Activated CD4-positive, alpha-beta memory T cell treated with anti-CD3 and anti-CD28 coated beads, Interleukin-2, amount 10 ng/mL, durations not matched to agents 7 days and 5 days (primary cell): ENCODE measurements at regions not wholly inside any gene's neighbourhood (a gene's known extent, or its start where the extent isn't known, plus 50 kb on each side); places are given as distances from the start of the nearest gene placed in this dataset.

ENCODE experiments used
- CTCF ChIA-PET: fragments of 350-600 bp; sonication (Branson Sonifier 250); formaldehyde crosslinking; loops from one replicate; lab custom pipeline; 2021; ENCODE audit warnings: antibody characterized with exemption, inconsistent platforms; lab: Charles Lee
- POLR2A ChIA-PET: fragments of 350-600 bp; sonication (Branson Sonifier 250); formaldehyde crosslinking; loops from one replicate; lab custom pipeline; 2021; ENCODE audit warnings: antibody characterized with exemption; lab: Charles Lee
- DNase-seq: peaks from one replicate; pipeline ENCODE4 v3.0.0-alpha.2; 2020
- H3K27ac Mint-ChIP-seq: one replicate; pipeline ENCODE4 v1.8.0; 2021; ENCODE audit warnings: mild to moderate bottlenecking, mixed read lengths
- H3K27me3 Mint-ChIP-seq: one replicate; pipeline ENCODE4 v1.8.0; 2021; ENCODE audit warnings: mixed read lengths
- H3K36me3 Mint-ChIP-seq: one replicate; pipeline ENCODE4 v1.8.0; 2021; ENCODE audit warnings: low read depth, mixed read lengths
- H3K4me1 Mint-ChIP-seq: one replicate; pipeline ENCODE4 v1.8.0; 2021; ENCODE audit warnings: mixed read lengths
- H3K4me3 Mint-ChIP-seq: one replicate; pipeline ENCODE4 v1.8.0; 2021; ENCODE audit warnings: mild to moderate bottlenecking, mixed read lengths
- H3K9me3 Mint-ChIP-seq: one replicate; pipeline ENCODE4 v1.8.0; 2021; ENCODE audit warnings: mixed read lengths

DNA sequence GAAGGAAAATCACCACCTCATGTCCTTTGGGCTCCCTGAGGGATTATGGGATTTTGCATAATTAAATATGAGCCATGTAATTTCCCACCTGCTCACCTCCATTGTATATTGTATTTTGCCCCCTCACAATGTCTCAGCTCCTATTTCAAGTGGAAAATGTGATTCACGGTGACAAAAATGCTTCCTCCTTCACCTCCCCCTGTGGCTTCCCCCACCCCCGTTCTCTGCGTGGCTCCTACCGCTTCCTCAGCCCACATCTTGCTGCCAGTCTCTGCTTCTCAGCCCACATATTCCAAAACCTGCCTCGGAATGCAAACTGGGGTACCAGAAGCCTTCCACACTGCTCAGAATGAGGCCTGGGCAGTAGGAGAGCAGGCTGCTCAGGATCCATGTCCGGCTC is 394.5 kb upstream of the C16orf82 start:
- Mint-ChIP-seq H3K27ac (no peak overlapping the region), H3K9me3 (peaks cover 3% of the 10 kb centered on the region), H3K36me3 (no peaks in the 10 kb centered on the region), H3K4me3 (no peak overlapping the region), H3K4me1 (no peaks in the 10 kb centered on the region), H3K27me3 (no peaks in the 10 kb centered on the region)
- ChIA-PET CTCF (no interaction called here), POLR2A (no interaction called here)
- DNase-seq: no peak

DNA sequence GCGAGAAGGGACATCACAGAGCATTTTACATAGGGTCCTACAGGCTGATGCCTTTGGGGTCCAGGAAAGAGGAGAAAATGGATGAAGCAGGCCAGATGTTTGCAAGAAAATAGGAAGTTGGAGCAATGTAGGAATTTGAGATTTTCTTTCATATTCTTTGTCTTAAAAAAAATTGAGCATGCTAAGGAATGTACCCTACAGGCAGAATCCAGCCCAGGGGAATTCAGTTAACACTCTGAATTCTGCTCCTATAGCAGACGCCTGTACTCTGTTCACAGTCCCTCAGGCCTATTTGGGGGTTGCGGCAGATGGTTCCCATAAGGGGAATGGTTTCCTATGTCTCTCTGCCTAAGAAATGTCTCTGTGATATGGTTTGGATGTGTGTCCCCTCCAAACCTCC is 393.7 kb upstream of the C16orf82 start:
- no peaks in the 10 kb centered on the region for H3K27me3 Mint-ChIP-seq
- no peak for DNase-seq
- H3K9me3 Mint-ChIP-seq: peaks cover 3% of the 10 kb centered on the region
- no peak overlapping the region for H3K4me3 Mint-ChIP-seq
- CTCF ChIA-PET: no interaction called here
- H3K36me3 Mint-ChIP-seq: no peaks in the 10 kb centered on the region
- H3K4me1 Mint-ChIP-seq: no peaks in the 10 kb centered on the region
- no peak overlapping the region for H3K27ac Mint-ChIP-seq
- POLR2A ChIA-PET: no interaction called here

DNA sequence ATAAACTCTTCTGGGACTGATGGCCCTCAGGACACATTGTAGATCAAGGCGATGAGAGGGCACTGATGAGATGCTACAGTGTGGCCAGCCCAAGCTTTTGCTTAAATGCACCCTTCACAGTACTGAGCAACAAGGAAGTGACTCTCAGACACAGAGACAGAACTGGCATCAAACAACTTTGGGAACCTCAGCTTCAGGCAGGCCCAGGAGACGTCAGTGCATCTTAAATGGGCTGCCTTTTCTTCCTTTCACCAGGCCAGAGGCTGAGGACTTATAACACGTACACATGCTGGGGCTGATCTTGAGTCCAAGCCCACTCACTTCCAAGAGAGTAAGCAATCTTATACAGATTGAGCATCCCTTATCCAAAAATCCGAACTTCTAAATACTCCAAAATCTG is 386.1 kb upstream of the C16orf82 start:
- H3K27me3 Mint-ChIP-seq: no peaks in the 10 kb centered on the region
- no peak overlapping the region for H3K27ac Mint-ChIP-seq
- DNase-seq: no peak
- ChIA-PET CTCF (no interaction called here), POLR2A (no interaction called here)
- no peaks in the 10 kb centered on the region for H3K9me3 Mint-ChIP-seq
- H3K36me3 Mint-ChIP-seq: no peaks in the 10 kb centered on the region
- H3K4me1 Mint-ChIP-seq: no peaks in the 10 kb centered on the region
- H3K4me3 Mint-ChIP-seq: no peak overlapping the region

DNA sequence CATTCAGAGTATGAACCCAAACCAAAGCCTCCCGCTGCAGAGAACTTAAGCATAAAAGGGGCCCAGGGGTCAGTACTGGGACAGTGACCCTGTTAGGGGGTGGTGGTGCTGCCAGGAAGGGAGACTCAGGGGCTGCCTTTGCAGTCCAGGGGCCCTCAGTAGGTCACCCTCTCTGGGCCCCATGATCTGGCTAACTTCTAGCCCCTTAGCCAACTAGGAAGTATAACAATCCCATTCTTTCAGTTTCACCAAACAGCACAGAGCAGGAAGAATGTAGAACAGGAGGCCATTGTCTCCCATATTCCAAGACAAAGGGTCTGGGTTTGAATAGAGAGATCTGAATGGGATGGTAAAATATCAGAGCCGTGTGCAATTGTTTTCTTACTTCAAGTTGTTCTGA is 378.6 kb upstream of the C16orf82 start:
- ChIA-PET CTCF (no interaction called here), POLR2A (no interaction called here)
- Mint-ChIP-seq H3K9me3 (peaks cover 3% of the 10 kb centered on the region), H3K27ac (no peak overlapping the region), H3K36me3 (no peaks in the 10 kb centered on the region), H3K4me3 (no peak overlapping the region), H3K4me1 (no peaks in the 10 kb centered on the region), H3K27me3 (no peaks in the 10 kb centered on the region)
- no peak for DNase-seq

DNA sequence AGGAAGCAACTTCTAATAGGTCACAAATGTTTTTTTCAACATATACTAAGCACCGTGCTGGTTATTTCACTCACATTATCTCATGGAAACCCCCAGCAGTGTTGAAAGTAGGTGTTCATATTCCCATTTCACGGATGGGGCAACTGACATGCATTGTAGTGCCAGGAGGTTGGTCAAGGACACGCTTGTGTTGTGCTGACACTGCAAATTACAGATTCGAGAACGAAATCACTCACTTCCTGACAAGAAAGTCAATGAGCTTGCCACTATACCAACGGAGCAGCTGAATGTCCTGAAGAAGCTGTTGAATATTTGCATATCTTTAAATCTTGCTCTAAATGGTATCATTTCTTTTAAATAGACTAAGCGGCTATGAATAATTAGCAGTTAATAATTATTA is 378.0 kb upstream of the C16orf82 start:
- no peak for DNase-seq
- Mint-ChIP-seq H3K27ac (no peak overlapping the region), H3K36me3 (no peaks in the 10 kb centered on the region), H3K27me3 (no peaks in the 10 kb centered on the region), H3K9me3 (peaks cover 3% of the 10 kb centered on the region), H3K4me1 (no peaks in the 10 kb centered on the region), H3K4me3 (no peak overlapping the region)
- POLR2A ChIA-PET: no interaction called here
- CTCF ChIA-PET: no interaction called here

DNA sequence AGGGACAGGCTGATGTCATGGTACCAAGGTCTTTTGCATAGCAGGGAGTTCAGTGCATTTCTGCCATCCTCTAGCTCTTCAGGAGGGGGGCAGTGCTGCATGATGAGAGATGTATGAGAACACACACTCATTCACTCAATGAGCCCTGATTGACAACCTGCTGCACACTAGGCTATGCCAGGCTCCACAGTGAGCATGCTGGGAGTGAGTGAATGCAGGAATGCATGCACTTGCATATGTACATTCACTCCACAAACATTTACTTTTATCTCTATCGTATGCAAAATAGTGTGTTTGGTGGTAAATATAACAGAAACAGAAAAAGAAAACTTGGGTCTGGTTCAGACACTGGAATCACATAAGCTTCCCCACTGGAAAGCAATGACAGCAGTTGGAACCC is 374.1 kb upstream of the C16orf82 start:
- ChIA-PET POLR2A (no interaction called here), CTCF (no interaction called here)
- no peak for DNase-seq
- Mint-ChIP-seq H3K27me3 (no peaks in the 10 kb centered on the region), H3K9me3 (peaks cover 3% of the 10 kb centered on the region), H3K36me3 (no peaks in the 10 kb centered on the region), H3K4me1 (no peaks in the 10 kb centered on the region), H3K27ac (no peak overlapping the region), H3K4me3 (no peak overlapping the region)

DNA sequence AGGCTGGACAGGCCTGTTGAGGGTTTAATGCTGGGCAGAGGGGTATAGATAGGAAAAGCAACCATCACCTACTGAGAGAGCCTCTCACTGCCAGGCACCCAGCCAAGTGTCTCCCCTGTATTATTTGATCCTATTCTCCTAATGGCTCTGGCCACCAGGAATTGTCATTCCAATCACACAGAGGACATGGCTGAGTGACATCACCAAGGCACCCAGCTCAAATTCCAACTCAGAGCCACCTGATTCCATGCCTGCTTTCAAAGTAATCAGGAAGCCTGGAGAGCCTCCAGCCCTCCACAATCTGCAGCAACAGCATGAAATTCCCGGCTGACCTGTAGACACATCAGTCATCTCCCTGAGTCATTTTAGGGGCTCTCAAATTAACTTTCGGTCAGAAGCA is 368.9 kb upstream of the C16orf82 start:
- no peaks in the 10 kb centered on the region for H3K9me3 Mint-ChIP-seq
- ChIA-PET POLR2A (no interaction called here), CTCF (no interaction called here)
- no peaks in the 10 kb centered on the region for H3K4me1 Mint-ChIP-seq
- DNase-seq: no peak
- H3K27ac Mint-ChIP-seq: no peak overlapping the region
- H3K4me3 Mint-ChIP-seq: no peak overlapping the region
- no peaks in the 10 kb centered on the region for H3K36me3 Mint-ChIP-seq
- no peaks in the 10 kb centered on the region for H3K27me3 Mint-ChIP-seq

DNA sequence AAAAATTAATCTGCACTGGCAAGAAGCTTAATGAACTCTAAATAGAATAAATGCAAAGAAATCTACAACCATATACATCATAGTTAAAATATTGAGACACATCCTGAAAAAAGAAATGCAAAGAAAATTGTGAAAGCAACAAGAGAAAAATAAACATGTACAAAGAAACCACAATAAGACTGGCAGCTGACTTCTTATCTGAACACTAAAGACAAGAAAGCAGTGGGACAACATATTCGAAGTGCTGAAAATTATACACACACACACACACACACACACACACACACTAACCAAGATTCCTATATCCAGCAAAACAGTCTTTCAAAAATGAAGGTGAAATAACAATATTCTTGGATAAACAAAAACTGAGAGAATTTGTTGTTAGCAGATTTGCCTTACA is 366.5 kb upstream of the C16orf82 start:
- no peak for DNase-seq
- Mint-ChIP-seq H3K4me3 (no peak overlapping the region), H3K4me1 (no peaks in the 10 kb centered on the region), H3K27me3 (no peaks in the 10 kb centered on the region), H3K36me3 (no peaks in the 10 kb centered on the region), H3K27ac (no peak overlapping the region), H3K9me3 (no peaks in the 10 kb centered on the region)
- ChIA-PET CTCF (no interaction called here), POLR2A (interaction anchor here (0.6 kb wide), 1 partner anchor 554 kb away, joined by 4 read pairs; no protein-coding TSS in a partner anchor)

DNA sequence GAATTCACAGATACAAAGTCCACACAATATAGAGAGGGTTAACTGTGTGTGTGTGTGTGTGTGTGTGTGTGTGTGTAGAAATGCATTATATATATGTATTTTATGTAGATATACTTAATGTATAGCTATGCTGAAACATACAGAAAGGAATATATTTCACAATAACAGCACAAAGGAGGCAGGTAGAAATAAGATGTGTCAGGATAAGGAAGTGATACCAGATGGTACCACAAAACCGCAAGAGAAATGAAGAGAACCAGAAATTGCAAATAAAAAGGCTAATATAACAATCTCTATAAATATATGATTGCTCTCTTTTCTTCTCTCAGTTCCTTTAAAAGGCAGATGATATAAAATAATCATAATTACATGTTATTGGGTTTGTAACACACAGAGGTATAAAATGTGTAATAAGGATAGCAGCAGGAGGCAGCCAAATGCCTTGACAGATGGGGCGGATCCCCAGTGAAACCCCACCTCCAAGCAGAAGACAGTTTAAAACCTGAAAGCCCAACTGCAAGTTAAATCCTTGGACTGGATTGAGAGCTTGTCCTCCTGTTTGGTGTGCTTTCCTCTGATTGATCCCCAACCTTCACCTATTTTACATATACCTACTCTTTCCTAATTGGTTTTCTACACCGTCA is 365.4 kb upstream of the C16orf82 start:
- Mint-ChIP-seq H3K27me3 (no peaks in the 10 kb centered on the region), H3K4me1 (no peaks in the 10 kb centered on the region), H3K27ac (no peak overlapping the region), H3K4me3 (no peak overlapping the region), H3K9me3 (no peaks in the 10 kb centered on the region), H3K36me3 (no peaks in the 10 kb centered on the region)
- ChIA-PET POLR2A (no interaction called here), CTCF (no interaction called here)
- DNase-seq: no peak

DNA sequence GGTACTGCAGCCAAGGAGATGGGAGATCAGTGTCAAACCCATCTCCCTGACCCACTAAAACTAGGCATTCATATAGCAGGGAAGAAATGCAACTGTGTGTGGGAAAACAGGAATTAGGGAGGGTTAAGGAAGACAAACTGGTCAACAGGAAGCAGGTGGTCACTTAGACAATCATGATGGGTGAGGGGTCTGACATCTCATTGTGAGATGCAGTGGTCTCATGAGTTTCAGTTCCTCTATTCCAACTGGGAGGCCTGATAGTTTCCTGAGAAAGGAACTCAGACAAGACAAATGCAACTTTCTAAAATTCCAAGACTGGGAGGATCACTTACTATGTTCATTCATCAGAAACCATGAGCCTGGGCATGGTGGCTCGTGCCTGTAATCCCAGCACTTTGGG is 361.4 kb upstream of the C16orf82 start:
- no peak overlapping the region for H3K4me3 Mint-ChIP-seq
- H3K27me3 Mint-ChIP-seq: no peaks in the 10 kb centered on the region
- no peaks in the 10 kb centered on the region for H3K9me3 Mint-ChIP-seq
- DNase-seq: no peak
- ChIA-PET CTCF (no interaction called here), POLR2A (no interaction called here)
- H3K27ac Mint-ChIP-seq: no peak overlapping the region
- no peaks in the 10 kb centered on the region for H3K36me3 Mint-ChIP-seq
- no peaks in the 10 kb centered on the region for H3K4me1 Mint-ChIP-seq

DNA sequence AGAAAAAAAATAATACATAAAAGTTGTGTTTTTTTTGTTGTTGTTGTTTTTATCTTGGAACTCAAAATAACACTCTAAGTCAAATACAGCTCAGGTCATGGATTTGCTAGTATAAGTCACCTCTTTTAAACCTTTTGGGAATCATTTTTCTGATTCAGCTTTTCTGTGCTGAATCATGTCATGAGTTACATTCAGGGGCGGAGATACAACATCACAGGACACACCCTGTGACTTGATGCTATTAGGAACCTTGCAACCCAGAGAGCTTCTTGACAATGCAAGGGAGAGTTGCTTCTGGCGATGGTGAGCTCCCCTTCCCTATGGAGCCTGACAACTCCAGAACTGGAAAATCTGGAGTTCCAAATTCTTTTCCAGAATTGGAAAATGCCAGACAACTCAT is 358.3 kb upstream of the C16orf82 start:
- H3K27ac Mint-ChIP-seq: no peak overlapping the region
- no peaks in the 10 kb centered on the region for H3K9me3 Mint-ChIP-seq
- DNase-seq: no peak
- H3K4me1 Mint-ChIP-seq: no peaks in the 10 kb centered on the region
- H3K27me3 Mint-ChIP-seq: no peaks in the 10 kb centered on the region
- ChIA-PET POLR2A (no interaction called here), CTCF (no interaction called here)
- H3K4me3 Mint-ChIP-seq: no peak overlapping the region
- H3K36me3 Mint-ChIP-seq: no peaks in the 10 kb centered on the region

DNA sequence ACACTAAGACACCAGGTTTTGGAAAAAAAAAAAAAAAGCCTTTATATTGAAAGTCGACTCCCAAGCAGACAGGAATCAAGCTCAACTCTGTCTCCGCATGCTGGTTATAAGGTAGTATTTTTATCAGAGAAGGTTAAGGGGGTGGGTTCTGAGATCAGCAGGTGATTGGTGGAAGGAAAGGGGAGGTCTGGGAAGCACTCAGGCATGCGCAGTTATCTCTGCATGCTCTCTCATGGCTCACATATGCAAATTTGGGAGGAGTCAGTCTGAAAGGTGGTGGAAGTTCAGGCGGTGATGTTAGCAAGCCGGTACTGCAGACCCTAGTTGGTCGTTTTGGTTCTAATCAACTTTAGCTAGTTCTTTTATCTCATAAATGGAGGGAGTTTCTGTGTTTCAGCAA is 357.6 kb upstream of the C16orf82 start:
- no peaks in the 10 kb centered on the region for H3K36me3 Mint-ChIP-seq
- DNase-seq: no peak
- no peak overlapping the region for H3K27ac Mint-ChIP-seq
- H3K9me3 Mint-ChIP-seq: no peaks in the 10 kb centered on the region
- no peaks in the 10 kb centered on the region for H3K4me1 Mint-ChIP-seq
- ChIA-PET POLR2A (no interaction called here), CTCF (no interaction called here)
- H3K4me3 Mint-ChIP-seq: no peak overlapping the region
- no peaks in the 10 kb centered on the region for H3K27me3 Mint-ChIP-seq

DNA sequence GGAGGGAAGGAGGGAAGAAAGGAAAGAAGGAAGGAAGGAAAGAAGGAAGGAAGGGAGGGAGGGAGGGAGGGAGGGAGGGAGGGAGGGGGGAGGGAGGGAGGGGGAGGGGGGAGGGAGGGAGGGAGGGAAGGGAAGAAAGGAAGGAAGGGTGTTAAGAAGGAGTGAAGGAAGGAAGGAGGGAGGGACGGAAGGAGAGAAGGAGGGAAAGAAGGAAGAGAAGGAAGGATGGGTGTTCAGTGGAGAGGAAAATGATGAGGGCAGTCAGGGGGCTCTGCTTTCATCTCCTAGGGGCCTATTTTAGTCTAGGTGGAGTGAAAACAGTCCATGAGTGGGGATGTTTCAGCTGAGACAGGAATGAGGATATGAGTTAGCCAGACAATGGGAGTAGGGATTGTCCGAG is 357.0 kb upstream of the C16orf82 start:
- DNase-seq: no peak
- Mint-ChIP-seq H3K27me3 (no peaks in the 10 kb centered on the region), H3K4me1 (no peaks in the 10 kb centered on the region), H3K9me3 (no peaks in the 10 kb centered on the region), H3K4me3 (no peak overlapping the region), H3K36me3 (no peaks in the 10 kb centered on the region), H3K27ac (no peak overlapping the region)
- POLR2A ChIA-PET: no interaction called here
- CTCF ChIA-PET: no interaction called here

DNA sequence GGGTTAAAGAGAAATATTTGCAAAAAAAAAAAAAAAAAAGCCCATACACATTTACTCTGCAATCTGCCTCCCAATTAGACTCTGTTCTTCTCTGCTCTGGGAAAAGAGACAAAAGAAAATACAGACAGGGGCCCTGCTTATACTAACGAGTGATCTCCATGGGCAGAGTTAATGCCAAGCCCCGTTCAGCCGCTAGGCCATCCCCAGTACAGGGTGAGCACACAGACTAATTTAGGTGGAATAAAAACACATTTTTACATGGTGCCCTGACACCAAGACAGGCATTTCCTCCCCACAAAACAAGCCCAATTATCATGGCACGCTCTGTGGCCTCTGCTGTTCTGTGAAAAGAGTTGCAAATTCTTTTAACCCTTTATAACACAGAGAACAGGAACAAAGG is 356.3 kb upstream of the C16orf82 start:
- H3K9me3 Mint-ChIP-seq: no peaks in the 10 kb centered on the region
- ChIA-PET CTCF (no interaction called here), POLR2A (no interaction called here)
- no peak for DNase-seq
- no peaks in the 10 kb centered on the region for H3K27me3 Mint-ChIP-seq
- no peak overlapping the region for H3K27ac Mint-ChIP-seq
- no peaks in the 10 kb centered on the region for H3K4me1 Mint-ChIP-seq
- no peak overlapping the region for H3K4me3 Mint-ChIP-seq
- no peaks in the 10 kb centered on the region for H3K36me3 Mint-ChIP-seq
